Pulmonary artery endothelial cell (primary cell): ENCODE measurements at regions not wholly inside any gene's neighbourhood (a gene's known extent, or its start where the extent isn't known, plus 50 kb on each side); places are given as distances from the start of the nearest gene placed in this dataset.
"Not testable (repeated sequence)": the region's sequence is repeated elsewhere in the genome, so short reads cannot be mapped to it uniquely, and the experiment has no call there.

ENCODE experiments used
- DNase-seq: peaks from one replicate; pipeline ENCODE4 v3.0.0-alpha.2; 2011; ENCODE audit warnings: low read depth, low spot score

DNA sequence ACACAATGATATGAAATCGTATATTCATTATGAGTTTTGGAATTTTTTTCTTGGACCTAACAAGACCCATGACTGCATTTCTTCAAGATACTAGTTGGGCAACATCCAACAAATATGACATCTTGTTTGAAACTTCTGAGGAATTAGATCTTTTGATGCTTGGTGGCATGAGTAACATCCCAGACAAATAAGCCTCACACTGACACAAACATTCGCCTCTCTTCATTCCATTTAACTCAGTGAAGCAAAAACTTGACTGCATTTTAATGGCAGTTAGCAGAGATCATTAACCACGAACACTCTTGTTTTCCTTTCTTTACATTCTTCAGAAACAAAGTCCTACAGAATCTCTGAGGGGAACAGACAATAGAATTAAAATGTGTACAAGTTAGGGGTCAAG, 758.3 kb downstream of the C12orf50 start:
- DNase-seq: no peak

DNA sequence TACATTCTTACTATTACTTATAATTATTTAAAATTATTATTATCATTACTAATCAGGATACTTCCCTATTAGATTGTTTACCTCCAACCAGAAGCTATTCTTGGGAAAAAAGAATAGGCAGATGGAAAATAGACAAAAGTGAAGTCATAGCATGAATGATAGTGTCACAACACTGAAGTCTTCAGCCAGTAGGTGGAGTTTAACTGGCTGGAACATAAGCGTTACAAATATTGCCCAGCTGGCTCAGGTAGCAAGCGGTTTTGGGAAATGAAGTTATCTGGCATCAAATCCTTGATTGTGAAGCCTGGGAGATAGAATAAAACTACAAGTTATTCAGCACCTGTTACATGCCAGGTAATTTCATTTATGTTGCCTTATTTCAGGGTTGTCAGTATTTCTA, 762.9 kb downstream of the C12orf50 start:
- no peak for DNase-seq

DNA sequence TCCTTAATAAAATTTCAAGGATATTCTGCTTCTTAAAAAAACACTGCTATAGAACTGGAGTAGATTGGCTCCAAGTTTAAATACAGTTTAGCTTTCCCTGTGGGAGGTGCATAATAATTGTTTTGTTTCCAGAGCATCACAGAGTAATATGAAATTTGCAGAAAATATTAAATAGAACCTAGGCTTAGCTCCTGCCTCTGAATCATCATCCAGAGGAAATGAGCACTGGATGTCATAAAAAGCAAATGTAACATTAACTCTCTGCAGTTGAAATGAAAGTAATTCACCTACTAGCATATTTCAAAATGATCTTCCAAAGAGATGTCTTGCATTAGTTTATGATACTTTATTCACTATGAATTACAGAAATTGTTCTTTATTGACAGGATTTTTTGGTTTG, 769.8 kb downstream of the C12orf50 start:
- DNase-seq: no peak

DNA sequence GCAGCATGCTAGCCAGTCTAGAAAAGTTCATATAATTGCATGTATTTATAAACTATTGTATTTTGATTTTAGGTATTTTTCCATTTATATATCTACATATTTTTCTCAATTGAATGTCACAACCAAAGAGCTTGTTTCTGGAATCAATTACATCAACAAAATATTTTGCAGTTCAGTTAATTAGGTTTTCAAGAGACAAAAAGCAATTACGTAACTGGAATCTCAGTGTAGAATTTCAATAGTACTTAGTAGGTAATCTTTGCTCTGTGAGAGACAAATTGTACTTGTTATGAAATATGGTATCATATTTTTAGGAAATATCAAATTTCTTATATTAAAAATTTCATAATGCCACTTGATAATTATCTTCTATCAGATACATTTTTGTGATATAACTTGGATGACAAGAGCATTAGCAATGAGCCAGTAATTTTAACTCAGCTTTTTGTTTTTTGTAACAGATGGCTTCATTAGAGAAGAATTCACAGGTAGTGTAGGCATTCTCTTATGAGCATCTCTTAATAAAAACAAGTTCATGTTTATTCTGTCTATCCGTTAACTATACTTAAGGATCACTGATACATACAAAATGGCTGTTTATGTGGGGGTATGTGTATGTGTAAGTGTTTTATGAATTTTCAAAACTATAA, 774.7 kb downstream of the C12orf50 start:
- no peak for DNase-seq

DNA sequence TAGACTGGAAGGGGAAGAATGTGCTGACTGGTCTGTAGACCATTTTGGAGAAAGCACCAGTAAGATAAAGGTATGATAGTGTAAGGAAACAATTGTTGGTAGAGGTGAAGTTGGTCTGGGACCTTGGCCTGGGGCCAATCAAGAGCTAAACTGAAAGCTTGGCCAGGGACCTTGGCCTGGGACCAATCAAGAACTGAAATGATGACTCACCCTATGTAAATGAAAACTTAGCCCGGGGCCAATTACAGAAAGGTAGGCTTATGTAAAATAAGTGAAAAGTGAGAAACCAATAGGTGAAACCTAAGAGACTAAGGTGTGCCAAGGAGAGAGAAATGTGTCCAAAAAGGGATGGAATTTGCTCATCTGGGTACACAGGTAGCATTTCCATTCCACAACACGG, 776.0 kb downstream of the C12orf50 start:
- no peak for DNase-seq

DNA sequence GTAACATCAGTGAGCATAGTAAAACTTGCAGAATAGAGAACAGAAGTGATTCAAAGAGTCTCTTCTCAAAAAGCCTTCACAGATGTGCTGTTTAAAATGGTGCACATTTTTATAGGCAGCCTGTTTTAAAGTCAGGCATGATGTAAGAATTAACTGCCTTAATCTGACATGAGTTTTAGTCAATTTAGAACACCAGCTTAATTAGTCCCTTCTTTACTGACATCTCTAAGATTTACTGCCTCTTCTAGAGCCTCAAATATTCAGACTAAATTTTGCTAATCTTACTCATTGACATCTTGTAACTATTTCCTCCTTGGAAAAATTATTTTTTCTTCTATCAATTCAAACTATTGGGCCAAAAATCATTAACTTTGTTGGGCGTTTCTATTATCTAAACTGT, 782.5 kb downstream of the C12orf50 start:
- no peak for DNase-seq

DNA sequence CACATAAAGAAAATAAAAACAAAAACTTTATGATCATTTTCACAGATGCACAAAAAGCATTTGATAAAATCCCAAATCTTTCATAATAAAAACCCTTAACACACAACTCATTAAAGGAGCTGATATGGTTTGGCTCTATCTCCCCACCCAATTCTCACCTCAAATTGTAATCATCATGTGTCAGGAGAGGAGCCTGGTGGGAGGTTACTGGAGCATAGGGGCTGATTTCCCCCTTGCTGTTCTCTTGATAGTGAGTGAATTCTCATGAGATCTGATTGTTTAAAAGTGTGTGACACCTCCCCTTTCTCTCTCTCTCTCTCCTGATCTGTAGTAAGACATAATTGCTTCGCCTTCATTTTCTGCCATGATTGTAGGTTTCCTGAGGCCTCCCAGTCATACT, 790.7 kb downstream of the C12orf50 start:
- DNase-seq: no peak

DNA sequence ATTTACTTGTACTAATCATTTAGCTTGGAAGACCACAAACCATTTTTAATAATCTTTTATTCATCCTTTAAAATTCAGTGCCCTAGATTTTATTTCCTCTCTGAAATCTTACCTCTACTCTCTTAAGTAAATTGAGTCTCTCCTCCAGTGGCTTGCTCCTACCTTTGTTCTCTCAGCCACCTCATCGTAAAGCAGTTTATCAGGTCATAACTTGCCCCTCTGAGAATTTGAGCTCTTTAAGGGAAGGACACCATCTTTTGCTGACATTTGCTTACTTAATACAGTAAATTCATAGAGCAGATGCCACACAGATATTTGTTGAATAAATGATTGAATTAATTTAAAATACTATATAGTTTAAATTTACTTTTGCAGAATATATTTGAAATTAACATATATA, 794.3 kb downstream of the C12orf50 start:
- no peak for DNase-seq

DNA sequence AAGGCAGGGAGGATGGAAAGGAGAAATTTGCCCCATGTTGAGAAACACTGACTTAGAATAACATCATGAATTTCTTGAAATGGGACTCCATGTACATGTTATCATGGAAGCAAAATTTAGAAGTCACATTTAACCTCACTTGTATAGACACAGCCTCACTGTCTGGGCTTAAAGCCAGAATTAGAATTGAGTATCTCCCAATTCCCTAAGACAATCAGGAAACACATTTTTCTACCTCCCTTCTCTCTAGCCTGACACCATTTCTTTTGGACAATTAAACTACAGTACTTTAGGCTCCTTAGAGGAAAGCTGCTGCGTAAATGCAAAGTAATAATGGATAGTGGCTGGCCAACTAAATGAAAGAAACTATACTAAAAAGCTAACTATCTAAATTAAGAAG, 795.5 kb downstream of the C12orf50 start:
- DNase-seq: no peak

DNA sequence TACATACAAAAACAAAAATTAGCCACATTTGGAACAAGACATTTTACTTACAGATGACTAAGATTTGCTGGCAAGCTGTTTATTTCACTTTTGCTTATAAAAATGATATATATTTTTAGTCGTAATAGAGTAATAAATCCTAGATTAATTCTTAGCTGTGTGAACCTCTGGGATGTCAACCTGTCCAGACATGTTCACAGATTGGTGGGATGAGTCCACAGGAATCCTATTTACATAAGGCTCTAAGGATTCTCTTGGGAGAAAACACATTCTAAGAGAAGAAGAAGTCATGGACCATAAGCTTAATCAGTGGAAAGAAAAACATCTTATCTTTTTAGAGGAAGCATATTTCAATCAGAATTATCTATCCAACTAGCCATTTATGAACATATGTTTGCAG, 797.4 kb downstream of the C12orf50 start:
- no peak for DNase-seq

DNA sequence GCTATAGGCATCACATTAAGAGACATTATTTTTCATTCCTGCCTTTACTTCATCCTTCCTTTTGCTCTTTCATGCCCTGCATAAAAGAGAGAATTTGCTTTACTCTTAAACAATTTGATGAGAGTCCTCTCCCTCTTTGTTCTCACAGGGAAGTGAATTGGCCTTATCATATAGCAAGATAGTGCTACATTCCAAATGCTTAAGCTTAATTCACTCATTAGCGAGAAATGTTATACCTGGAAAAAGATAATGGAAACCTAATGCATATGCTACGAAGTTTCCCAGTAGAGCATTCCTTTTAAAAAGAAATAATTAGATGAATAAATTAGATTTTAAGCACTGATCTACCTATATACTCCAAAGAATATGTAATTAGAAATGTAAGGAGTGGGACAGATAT, 798.8 kb downstream of the C12orf50 start:
- no peak for DNase-seq

DNA sequence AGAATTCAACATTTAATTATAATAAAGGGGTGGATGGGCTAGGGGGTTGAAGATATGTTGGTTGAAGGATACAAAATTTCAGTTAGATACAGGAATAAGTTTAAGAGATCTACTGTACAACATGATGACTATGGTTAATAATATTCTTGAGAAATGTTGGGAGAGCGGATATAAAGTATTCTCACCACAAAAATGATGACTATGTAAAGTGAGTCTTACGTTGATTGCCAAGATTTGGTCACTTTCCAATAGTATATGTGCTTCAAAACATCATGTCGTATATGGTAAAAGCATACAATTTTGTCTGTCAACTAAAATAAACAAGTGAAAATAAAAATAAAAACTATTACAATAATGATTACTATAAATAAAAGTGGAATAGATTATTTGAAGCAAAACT, 802.0 kb downstream of the C12orf50 start:
- no peak for DNase-seq

DNA sequence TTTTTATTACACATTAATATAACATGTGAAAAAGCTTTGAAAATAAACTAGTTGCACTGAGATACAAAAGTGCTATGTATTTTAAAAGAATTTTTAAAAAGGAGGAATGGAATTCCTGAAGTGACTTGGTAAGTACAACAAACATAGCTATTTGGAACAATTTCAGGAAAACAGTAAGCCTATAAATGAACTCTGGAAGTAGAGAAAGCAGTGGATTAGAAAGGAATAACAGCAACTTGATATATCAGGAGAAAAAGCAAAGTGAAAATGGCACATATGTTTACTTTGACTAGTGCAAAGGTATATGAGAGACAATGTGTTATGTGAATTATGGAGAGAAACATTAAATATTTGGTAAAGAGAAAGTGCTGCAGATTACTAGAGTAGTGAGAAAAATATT, 811.7 kb downstream of the C12orf50 start:
- DNase-seq: no peak

DNA sequence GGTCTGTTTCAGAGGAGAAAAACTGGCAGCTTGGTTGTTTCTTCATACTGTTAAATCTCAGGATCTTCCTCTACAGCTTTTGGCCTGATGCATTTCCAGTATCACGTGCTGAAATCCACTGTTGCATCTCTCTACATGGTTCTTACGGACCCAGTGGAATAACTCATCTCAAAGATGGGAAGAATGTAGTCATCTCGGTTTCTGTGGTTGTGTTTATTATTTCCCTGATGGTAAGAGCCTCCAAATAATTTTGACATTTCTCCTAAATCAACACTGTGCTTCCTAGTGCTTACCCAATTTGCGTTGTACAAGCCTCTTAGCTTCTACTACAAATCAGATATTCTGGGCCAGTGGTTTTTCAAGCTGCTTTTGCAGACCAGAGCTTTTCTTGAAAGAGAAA, 812.8 kb downstream of the C12orf50 start:
- DNase-seq: no peak

DNA sequence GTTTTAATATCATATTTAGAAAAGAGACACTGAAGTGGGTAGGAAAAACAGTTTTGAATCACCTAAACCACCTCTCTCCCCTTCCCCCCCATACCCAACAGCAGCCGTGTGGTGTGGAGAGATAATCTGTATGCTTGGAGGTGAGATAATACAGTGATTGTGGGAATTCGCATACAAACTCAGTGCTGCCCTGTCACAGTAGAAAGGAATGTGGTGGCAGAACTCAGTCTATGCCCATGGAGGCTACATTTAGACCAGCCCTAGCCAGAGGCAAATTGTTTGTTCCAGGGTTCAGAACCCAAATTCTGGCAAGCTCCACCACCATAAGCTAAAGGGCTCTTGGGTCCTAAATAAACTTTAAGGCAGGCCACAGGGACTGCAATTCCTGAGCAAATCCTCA, 827.0 kb downstream of the C12orf50 start:
- DNase-seq: no peak

DNA sequence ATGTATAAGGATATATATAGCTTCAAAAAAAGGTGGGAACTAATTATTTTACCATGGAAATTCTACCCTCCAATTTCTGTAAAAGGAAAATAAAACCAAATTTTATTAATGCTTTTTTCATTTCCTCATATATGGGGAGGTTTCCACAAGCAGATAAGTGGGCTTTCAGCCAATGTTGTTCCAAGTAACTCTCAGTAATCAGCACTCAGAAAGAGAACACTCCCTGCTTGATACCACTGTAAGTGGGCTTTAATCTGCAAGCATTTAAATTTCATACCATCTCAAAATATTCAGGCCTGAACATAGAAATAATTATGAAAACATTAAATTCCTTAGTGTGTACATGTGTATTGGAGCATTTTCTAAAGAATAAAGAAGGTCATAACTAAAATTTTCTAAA, 827.6 kb downstream of the C12orf50 start:
- DNase-seq: no peak

DNA sequence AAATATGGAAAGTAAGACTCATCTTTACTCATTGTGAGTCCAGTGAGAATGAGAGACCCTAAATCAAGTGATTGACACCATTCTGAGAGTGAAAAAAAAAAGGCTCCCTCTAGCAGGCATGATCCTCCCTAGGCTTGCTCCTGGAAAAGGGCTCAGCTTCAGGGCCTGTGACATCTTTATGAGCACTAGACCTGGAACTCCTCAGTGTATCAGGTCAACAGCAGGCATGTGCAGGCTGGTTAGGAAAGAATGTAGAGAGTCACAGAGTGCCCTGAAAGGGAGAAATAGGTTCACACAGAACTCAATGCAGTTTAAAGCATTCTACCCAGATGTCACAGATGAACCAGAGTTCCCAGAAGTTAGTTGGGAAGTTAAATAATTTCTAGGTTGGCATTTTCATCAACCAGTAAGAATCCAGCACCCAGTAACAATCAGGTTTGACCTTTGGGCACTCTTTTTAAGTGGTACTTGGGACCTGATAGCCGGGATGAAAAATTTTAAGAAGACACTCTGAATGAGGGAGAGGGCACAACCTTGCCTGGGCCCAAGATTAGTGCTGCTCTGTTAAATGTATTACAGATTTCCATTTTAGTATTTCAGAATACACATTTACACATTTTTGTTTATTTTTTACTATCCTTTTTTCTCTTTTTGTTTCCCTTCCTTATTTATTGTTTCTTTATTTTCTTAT, 828.8 kb downstream of the C12orf50 start:
- DNase-seq: no peak

DNA sequence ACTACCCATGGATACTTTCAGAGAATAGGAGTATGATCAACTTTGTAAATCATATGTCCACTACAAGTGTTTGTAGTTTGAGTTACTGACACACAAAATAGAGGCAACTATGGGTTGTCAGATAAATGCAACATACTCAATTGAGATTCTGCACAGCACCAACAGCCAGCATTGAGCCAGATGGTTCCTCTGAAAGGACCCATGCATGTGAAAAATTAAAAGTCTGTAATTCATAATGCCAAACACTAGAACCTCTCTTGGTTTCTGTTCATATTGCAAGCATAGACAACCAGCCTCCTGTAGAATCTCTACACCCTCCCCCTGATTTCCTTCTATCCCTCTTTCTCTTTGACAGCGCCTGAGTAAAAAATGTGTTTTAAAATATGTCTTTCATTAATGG, 831.0 kb downstream of the C12orf50 start:
- no peak for DNase-seq

DNA sequence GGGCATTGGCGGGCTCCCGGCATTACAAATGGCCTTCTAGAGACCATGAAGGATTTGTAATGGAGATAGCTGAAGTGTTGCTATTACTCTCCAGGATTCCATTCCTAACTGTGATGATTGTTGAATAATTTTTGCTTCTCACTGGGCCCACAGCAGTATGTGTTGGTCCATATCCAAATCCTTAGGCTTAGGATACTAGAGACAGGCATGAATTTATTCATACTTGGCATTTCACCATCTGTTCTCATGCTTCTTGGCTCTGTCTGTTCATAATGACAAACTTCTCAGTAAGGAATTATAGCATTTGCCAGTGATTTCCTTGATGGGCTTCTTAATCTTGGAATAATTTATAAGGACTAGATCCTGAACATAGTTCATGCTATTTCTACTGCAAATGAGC, 832.9 kb downstream of the C12orf50 start:
- DNase-seq: no peak

DNA sequence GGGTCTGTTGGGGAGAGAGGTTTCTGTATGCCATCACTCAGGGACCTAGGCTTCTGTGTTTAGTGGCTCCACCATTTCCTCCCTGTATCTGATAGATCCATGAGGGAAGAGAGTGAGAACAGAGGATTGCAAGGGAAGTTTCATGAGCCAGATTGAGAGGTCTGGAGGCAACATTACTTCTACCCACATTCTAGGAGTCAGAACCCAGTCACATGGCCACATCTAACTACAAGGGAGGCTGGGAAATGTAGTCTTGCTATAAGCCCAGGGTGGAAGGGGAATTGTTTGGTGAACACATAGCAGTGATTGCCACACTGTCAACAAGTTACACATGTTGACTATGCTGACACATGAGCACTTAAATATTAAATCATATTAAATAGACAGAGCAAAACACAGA, 834.8 kb downstream of the C12orf50 start:
- not testable (repeated sequence) for DNase-seq

DNA sequence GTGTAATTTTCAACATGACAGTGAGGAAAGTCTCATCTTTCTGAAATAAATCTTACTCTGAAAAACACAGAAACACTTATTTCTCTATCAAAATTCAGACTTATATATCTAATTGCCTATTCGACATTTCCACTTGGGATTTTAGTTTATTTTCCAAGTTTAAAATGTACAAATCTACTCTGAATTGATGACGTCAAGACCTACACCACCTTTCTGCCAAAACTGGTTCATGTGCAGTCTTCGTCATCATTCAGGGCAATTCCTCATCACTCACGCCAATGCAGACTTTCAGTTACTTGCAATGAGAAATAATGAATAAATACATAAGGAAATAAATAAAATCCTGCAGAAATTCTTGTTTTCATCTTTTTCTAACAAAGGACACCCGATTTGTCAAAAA, 843.8 kb downstream of the C12orf50 start:
- DNase-seq: no peak

DNA sequence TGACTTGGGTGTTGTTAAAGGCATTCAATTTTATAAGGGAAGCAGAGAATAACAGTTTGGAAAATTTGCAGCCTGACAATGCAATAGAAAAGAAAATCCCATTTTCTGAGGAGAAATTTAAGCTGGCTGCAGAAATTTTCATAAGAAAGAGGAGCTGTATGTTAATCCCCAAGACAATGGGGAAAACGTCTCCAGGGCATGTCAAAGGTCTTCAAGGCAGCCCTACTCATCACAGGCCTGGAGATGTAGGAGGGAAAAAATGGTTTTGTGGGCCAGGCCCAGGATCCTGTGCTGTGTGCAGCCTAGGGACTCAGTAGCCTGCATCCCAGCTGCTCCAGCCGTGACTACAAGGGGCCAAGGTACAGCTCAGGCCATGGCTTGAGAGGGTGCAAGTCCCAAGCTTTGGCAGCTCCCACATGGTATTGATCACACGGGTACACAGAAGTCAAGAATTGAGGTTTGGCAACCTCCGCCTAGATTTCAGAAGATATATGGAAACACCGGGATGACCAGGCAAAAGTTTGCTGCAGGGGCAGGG, 846.4 kb downstream of the C12orf50 start:
- DNase-seq: no peak

DNA sequence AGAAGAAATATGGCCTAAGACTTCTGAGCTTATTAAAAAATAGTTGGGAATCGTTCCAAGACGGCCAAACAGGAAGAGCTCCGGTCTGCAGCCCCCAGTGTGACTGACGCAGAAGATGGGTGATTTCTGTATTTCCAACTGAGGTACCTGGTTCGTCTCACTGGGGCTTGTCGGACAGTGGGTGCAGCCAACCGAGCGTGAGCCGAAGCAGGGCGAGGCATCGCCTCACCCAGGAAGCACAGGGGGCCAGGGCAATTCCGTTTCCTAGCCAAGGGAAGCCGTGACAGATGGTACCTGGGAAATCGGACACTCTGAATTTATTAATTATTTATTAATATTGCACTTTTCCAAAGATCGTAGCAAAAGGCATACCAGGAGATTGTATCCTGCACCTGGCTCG, 857.8 kb downstream of the C12orf50 start:
- no peak for DNase-seq
